Stromal cell of bone marrow (primary cell): ENCODE measurements at regions not wholly inside any gene's neighbourhood (a gene's known extent, or its start where the extent isn't known, plus 50 kb on each side); places are given as distances from the start of the nearest gene placed in this dataset.
"Not testable (repeated sequence)": the region's sequence is repeated elsewhere in the genome, so short reads cannot be mapped to it uniquely, and the experiment has no call there.

ENCODE experiments used
- DNase-seq: peaks from one replicate; pipeline ENCODE4 v3.0.0-alpha.2; 2012; ENCODE audit warnings: low read depth

DNA sequence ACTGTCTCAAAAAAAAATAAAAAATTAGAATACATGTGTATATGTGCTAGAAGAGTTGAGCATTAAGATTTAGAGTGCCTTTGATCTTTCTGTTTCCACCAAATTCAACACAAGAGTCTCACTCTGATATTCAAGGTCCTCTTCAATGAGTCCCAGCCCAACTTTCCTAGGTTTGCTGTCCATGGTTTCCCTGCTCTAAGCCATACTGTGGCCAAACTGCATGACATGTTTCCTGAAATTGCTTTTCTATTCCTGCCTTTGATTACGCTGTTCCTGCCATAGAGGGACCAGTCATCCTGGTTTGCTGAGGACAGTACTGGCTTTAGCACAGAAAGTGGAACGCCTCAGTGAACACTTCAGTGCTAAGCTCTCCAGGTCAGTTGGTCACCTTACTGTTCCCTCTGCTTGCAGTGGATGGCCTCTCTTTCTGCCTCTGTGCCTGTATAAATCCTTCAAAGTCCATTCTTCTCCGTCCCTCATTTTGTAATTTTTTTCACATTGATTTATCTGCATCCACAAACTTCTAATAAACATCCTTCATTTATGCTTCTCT, 305.9 kb upstream of the PROX1 start:
- no peak for DNase-seq

GRCh38 chr1:213683529-213683928, 304.2 kb upstream of the PROX1 start:
- no peak for DNase-seq

GRCh38 chr1:213684454-213684853, 303.3 kb upstream of the PROX1 start:
- DNase-seq: no peak

- no peak for DNase-seq
Measured at GRCh38 chr1:213685992-213686582, 301.7 kb upstream of the PROX1 start.

DNA sequence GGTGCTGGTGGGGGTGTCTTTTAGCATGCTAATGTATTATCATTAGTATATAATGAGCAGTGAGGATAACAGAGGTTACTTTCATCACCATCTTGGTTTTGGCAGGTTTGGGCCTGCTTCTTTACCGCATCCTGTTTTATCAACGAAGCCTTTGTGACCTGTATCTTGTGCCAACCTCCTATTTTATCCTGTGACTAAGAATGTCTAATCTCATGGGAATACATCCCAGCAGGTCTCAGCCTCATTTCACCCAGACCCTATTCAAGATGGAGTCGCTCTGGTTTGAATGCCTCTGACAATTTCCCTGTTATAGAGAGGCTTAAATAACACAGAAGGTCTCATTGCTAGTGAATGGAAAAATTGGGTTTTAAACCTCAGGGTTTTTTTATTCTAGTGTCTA, 300.8 kb upstream of the PROX1 start:
- DNase-seq: no peak

DNA sequence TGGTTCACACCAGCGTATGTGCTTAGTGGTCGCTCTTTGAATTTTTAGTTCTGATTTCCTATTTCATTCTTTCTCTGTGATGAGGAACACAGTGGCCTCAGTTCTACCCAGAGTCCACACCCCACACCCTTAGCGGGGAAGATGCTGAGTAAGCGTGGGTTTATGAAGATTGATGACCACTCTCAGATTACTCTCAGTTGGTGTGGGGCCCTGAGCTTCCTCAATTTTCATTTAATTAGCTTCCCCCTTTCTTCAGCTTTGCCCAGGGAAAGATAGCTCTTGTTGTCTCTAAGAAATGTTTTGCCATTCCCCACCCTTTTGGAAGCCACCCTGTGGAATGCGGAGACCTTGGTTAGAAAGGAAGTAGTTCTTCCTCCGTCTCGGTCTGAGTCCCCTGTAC, 299.9 kb upstream of the PROX1 start:
- DNase-seq: no peak

DNA sequence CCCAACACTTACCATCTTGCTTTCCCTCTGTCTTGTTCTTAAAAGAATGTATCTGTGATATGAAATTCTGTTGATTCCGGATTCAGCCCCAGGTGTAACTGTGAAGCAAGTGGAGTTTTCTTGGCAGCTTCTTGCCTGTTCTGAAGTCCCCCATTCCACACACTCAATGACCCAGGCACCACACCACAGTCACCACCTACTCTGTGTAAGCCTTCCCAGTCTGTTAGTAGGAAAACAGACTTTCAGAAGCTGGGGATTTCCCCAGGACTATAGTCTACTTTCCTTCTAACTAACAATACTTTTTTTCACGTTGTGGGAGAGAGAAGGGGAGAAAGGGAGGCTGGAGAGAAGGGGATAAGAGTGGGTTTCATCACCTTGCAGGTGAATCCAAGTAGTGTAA, 299.1 kb upstream of the PROX1 start:
- no peak for DNase-seq

GRCh38 chr1:213689260-213689659, 298.5 kb upstream of the PROX1 start:
- no peak for DNase-seq

- no peak for DNase-seq
Measured at GRCh38 chr1:213690341-213690917, 297.3 kb upstream of the PROX1 start.

DNA sequence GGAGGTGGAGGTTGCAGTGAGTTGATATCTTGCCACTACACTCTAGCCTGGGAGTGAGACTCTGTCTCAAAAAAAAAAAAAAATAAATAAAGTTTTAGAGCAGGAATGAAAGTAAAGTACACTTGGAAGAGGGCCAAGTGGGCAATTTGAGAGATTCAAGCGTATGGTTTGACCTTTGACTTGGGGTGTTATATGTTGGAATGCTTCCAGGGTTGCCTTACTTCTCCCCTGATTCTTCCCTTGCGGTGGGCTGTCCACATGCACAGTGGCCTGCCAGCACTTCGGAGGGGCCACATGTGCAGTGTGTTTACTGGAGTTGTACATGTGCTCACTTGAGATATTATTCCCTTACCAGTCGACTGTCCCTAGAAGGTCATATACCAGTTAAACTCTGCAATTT, 295.5 kb upstream of the PROX1 start:
- no peak for DNase-seq

DNA sequence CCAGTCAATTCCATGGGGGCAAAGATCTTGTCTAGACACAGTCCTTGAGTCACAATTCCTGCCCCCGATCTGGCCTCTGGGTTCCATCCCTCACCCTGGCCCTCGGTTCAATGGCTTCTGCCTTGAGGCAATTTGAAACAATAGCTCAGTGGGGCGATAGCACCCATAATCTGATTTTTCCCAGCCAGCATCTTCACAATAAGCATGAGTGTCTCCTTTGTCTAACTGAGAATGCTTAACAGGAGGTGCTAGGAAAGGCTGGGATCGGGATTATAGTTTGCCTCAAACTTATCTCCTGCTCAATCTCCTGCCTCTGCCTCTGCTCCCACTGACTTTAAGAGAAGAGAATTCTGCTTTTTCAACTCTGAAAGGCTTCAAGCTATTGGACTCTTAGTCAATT, 293.9 kb upstream of the PROX1 start:
- no peak for DNase-seq

GRCh38 chr1:213697192-213697802, 290.5 kb upstream of the PROX1 start:
- no peak for DNase-seq

- DNase-seq: no peak
Measured at GRCh38 chr1:213698092-213698702, 289.6 kb upstream of the PROX1 start.

GRCh38 chr1:213702703-213703102, 285.1 kb upstream of the PROX1 start:
- no peak for DNase-seq

DNA sequence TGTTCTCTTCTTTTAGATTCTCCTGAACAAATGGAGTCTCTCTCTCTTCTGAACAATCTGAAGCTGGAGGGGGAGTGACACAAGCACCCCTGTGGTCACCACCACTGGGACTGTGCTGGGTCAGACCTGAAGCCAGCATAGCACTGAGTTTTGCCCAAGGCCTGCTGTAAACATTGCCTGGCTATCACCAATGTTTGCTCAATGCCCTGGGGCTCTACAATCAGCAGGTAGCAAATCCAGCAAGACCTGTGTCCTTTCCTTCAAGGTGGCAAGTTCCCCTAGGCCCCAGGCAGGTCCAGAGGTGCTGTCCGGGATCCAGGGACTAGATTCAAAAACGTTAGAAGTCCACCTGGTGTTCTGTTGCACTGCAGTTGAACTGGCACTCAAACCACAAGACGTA, 282.8 kb upstream of the PROX1 start:
- no peak for DNase-seq

DNA sequence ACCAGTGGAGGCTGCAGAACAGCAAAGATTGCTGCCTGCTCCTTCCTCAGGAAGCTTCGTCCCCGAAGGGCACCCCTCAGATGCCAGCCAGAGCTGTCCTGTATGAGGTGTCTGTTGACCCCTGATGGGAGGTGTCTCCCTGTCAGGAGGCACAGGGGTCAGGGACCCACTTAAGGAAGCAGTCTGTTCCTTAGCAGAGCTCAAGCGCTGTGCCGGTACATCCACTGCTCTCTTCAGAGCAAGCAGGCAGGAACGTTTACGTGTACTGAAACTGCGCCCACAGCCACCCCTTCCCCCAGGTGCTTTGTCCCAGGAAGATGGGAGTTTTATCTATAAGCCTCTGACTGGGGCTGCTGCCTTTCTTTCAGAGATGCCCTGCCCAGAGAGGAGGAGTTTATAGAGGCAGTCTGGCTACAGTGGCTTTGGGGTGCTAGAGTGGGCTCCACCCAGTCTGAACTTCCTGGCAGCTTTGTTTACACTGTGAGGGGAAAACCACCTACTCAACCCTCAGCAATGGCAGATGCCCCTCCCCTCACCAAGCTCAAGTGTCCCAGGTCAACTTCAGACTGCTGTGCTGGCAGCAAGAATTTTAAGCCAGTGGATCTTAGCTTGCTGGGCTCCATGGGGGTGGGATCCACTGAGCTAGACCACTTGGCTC, 275.8 kb upstream of the PROX1 start:
- DNase-seq: not testable (repeated sequence)

GRCh38 chr1:213714645-213715044, 273.1 kb upstream of the PROX1 start:
- no peak for DNase-seq

GRCh38 chr1:213715182-213715581, 272.6 kb upstream of the PROX1 start:
- DNase-seq: no peak

GRCh38 chr1:213719462-213719861, 268.3 kb upstream of the PROX1 start:
- DNase-seq: no peak

- no peak for DNase-seq
Measured at GRCh38 chr1:213720032-213720431, 267.7 kb upstream of the PROX1 start.

DNA sequence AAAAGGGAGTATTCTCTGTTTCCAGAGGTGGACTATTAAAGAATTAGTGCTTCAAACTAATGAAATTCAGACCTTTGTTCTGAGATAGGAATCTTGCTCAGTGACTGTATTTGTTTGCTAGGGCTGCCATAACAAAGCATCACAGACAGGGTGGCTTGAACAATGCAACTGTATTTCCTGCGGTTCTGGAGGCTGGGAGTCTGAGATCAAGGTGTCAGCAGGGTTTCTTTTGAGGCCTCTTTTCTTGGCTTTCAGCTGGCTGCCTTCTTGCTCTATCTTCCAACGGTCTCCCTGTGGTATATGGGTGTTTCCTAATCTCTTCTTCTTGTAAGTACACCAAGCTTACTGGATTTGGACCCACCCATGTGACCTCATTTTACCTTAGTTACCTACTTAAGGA, 264.6 kb upstream of the PROX1 start:
- no peak for DNase-seq

DNA sequence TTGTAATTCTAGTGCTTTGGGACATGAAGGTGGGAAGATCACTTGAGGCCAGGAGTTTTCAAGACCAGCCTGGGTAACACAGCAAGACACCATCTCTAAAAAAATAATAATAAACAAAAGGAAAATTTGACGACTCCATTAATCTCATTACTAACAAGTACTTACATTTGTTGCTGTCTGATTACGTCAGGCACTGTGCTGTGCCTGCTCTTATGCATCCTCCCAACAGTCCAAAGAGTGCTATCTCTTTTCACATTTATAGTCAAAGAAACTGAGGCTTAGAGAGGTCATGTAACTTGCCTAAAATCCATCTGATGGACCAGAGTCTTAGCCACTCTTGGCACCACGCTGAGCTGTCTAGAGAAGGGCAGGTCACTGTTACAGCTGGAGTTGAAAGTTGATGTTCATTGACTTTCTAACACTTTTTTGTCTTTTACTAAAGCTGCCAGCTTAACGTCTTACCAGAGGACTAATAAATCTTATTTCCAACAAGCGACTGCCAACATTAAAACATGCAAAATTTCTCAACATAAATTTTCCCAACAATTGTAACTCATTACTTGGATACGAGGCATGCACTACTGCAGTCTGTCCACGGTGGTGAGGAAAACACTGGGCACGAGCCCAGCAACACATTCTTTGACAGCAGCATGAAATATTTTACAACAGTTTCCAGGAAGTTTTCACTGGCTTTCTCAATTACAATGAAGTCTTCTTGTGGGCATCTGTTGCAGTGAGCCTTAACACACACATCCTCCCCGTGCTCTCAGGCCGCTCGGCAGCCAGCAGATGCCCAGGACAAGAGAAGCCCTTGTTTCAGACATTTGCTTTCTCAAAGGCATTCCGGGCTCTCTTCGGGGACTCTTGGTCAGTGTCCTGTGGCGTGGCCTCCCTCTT, 262.9 kb upstream of the PROX1 start:
- peak; percentile 8 for DNase-seq
